ENCODE measurements at regions not wholly inside any gene's neighbourhood (a gene's known extent, or its start where the extent isn't known, plus 50 kb on each side); places are given as distances from the start of the nearest gene placed in this dataset.

DNA sequence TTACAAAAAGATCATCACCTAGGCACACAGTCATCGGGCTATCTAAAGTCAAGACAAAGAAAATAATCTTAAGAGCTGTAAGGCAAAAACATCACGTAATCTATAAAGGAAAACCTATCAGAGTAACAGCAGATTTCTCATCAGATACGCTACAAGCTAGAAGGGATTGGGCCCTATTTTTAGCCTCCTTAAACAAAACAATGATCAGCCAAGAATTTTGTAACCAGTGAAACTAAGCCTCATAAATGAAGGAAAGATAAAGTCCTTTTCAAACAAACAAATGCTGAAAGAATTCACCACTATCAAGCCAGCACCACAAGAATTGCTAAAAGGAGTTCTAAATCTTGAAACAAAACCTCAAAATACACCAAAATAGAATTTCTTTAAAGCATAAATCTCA, 191.6 kb upstream of the BMP4 start:
- DNase-seq (ENCODE audit: low spot score), result no peak
- TF ChIP-seq, protein P1, sequence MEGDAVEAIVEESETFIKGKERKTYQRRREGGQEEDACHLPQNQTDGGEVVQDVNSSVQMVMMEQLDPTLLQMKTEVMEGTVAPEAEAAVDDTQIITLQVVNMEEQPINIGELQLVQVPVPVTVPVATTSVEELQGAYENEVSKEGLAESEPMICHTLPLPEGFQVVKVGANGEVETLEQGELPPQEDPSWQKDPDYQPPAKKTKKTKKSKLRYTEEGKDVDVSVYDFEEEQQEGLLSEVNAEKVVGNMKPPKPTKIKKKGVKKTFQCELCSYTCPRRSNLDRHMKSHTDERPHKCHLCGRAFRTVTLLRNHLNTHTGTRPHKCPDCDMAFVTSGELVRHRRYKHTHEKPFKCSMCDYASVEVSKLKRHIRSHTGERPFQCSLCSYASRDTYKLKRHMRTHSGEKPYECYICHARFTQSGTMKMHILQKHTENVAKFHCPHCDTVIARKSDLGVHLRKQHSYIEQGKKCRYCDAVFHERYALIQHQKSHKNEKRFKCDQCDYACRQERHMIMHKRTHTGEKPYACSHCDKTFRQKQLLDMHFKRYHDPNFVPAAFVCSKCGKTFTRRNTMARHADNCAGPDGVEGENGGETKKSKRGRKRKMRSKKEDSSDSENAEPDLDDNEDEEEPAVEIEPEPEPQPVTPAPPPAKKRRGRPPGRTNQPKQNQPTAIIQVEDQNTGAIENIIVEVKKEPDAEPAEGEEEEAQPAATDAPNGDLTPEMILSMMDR (IDR thresholded peaks at IDR 0.05; ENCODE audit: extremely low read depth, missing control alignments), result no peak

DNA sequence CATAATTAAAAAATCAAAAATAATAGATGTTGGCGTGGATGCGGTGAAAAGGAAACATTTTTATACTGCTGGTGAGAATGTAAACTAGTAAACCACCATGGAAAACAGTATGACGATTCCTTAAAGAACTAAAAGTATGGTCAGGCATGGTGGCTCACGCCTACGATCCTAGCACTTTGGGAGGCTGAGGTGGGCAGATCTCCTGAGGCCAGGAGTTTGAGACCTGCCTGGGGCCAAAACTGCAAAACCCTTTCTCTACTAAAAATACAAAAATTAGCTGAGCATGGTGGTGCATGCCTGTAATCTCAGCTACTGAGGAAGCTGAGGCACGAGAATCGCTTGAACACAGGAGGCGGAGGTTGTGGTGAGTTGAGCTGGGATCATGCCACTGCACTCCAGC, 195.7 kb upstream of the BMP4 start:
- DNase-seq (ENCODE audit: low spot score), result no peak
- TF ChIP-seq, protein P1 (IDR thresholded peaks at IDR 0.05; ENCODE audit: extremely low read depth, missing control alignments), result no peak

DNA sequence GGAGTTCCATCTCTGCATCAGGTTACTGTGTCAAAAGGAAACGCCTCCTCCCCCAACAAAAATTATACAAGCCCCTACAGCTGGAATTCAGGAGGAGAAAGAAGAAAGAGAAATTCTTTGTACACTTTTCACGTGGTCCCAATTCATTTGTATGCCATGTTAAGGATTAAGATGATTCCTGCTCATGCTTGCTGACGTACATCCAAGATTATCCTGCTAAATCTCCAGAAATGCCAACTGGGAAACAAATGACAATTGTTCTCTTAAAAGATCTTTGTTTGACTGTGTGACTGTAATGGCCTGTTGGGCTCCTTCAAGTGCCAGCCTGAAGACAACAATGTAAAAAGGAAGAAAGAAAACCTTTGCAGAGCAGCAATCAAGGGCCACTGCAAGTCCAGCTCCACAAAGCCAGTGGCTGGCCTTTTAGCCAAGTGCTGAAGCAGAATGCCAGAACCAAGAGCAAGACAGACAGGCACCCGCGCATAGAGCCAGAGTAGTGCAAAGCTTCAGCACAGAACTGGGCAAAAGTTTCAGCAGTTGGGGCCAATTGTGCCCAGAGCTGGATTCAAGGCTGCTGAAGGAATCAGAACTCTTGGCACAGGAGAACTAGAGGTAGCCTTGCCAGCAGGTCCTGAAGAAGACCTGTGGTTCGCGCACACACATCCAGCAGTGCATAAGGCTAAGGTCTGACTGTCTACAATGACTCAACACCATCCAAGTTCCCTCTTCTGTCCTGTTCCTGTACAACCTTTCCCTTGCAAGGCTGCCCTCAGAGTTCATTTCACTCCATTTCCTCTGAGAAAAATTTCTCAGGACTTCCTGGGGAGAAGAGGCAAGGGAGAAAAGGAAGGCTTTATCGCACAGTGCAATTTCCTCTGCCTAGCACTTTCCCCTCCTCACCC, 209.7 kb upstream of the BMP4 start:
- TF ChIP-seq, protein P1 (IDR thresholded peaks at IDR 0.05; ENCODE audit: extremely low read depth, missing control alignments), result no peak
- no peak for DNase-seq (ENCODE audit: low spot score)

DNA sequence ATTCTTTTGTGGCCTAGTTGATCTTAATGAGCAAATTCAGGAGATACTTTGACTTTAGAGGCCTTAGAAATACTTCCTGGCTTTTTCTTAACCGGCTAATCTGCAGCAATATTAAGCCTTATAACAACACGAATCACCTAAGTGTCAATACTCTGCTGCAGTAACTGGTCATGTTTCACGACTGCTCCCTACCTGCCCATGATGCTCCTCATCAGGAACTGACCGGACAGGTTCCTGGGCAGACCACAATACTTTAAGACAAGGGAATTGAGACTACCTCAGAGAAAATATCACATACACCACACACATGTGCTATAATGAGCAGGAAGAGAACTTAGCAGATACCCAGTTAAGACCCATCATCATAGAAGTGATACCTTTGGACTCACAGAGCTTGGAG, 211.9 kb upstream of the BMP4 start:
- no peak for DNase-seq (ENCODE audit: low spot score)

DNA sequence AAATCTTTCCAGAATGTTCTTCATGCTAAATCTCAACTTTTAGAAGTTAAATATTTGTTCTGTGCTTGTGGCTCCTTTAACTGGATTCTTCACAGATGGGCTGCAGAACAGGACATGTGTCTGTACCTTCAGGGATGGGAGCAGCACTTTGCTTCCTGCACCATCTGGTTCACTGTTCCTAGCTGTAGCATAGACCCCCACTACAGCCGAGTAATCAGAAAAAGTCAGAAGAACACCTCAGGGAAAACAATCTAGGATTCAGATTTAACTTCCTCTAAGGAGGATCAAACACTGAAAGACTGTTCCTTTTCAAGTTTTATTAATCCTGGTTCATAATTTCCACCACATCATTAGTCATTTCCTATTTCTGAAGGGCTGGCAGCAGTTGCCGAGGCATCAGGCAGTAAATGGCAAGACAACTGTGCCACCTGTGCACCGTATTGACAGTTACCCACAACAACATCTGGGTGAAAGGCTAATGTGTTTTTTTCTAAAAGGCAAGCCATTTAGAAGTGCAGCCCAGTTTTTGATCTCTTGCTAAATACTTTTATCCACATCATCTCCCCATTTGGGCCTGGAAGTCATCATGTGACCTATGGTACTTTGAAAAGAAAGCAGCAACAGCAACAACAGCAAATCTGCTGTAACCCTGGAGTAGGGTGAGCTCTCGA, 212.8 kb upstream of the BMP4 start:
- TF ChIP-seq, protein P1 (IDR thresholded peaks at IDR 0.05; ENCODE audit: extremely low read depth, missing control alignments), result no peak
- no peak for DNase-seq (ENCODE audit: low spot score)

More for the DNA sequence above, 211.9 kb upstream of the BMP4 start:
- TF ChIP-seq, protein P1 (IDR thresholded peaks at IDR 0.05; ENCODE audit: extremely low read depth, missing control alignments), result no peak

DNA sequence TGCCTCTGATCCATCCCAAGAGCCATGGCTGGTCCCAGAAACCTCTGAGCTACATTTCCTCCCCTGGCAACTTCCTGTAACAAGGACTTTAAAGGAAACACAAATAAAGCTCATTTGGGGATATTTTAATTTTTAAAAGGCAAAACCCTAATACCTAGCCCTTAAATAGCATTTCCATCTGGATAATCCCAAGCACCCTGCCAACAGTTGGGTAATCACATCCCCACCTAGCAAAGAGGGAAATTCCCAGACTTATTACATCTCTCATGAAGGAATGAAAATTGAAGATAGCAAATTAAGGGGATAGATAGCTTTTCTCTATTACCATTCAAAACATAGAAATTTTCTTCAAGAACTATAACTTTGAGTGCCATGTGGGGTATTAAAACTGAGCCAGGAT, 213.7 kb upstream of the BMP4 start:
- DNase-seq (ENCODE audit: low spot score), result no peak
- TF ChIP-seq, protein P1 (IDR thresholded peaks at IDR 0.05; ENCODE audit: extremely low read depth, missing control alignments), result no peak

DNA sequence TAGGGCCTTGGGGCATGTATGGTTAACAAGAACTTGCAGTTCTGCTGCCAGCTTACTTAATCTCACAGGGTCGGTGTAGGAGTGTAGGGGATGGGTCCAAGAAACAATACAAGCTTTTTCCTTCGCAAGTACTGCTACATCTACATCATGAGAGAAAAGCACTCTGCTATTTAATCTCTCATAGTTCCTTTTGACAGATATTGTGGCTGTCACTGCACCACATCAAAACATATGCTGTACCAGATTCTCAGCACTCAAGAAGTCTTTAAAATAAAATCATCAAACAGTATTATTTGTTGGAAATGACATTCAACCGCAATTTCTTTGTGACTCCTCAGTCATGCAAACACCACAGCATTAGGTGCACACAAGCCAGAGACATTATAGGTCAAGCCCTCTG, 215.5 kb upstream of the BMP4 start:
- TF ChIP-seq, protein P1 (IDR thresholded peaks at IDR 0.05; ENCODE audit: extremely low read depth, missing control alignments), result no peak
- DNase-seq (ENCODE audit: low spot score), result no peak
